ENCODE measurements at regions not wholly inside any gene's neighbourhood (a gene's known extent, or its start where the extent isn't known, plus 50 kb on each side); places are given as distances from the start of the nearest gene placed in this dataset.
"Not testable (repeated sequence)": the region's sequence is repeated elsewhere in the genome, so short reads cannot be mapped to it uniquely, and the experiment has no call there.

- H3K4me1 ChIP-seq (replicated peaks in 1 of 2) = no peaks in the 10 kb centered on the region
- intact Hi-C loops (cut with DNase I) = no loop called here
- H3K27ac ChIP-seq = no peak overlapping the region
- no peaks in the 10 kb centered on the region for H3K36me3 ChIP-seq (replicated peaks in 1 of 2)
- DNase-seq = no peak
- WGBS, 4 donors = 91 to 94% (median 92%) methylated on average over 2 of the region's 2 CpGs
- no peak overlapping the region for H3K4me3 ChIP-seq
- no peaks in the 10 kb centered on the region for H3K27me3 ChIP-seq
- TF ChIP-seq CTCF (IDR thresholded peaks at IDR 0.05) (no peak), POLR2A (IDR thresholded peaks at IDR 0.05) (no peak)
- no peaks in the 10 kb centered on the region for H3K9me3 ChIP-seq (replicated peaks in 1 of 3)
Measured at GRCh38 chr7:91717681-91718470, 162.6 kb downstream of the MTERF1 start.

GRCh38 chr7:91719008-91719407 is 161.5 kb downstream of the MTERF1 start:
- TF ChIP-seq CTCF (IDR thresholded peaks at IDR 0.05) (no peak), POLR2A (IDR thresholded peaks at IDR 0.05) (no peak)
- no peak for DNase-seq
- Histone ChIP-seq H3K27ac (no peak overlapping the region), H3K9me3 (replicated peaks in 1 of 3) (no peaks in the 10 kb centered on the region), H3K27me3 (no peaks in the 10 kb centered on the region), H3K4me1 (replicated peaks in 1 of 2) (no peaks in the 10 kb centered on the region), H3K36me3 (replicated peaks in 1 of 2) (no peaks in the 10 kb centered on the region), H3K4me3 (no peak overlapping the region)
- intact Hi-C loops (cut with DNase I) = no loop called here
- 85 to 92% (median 89%) methylated on average over 1 of the region's 1 CpG for WGBS, 4 donors

- no peaks in the 10 kb centered on the region for H3K27me3 ChIP-seq
- H3K27ac ChIP-seq = no peak overlapping the region
- no peak for TF ChIP-seq POLR2A (IDR thresholded peaks at IDR 0.05)
- TF ChIP-seq CTCF (IDR thresholded peaks at IDR 0.05) = no peak
- no peak for DNase-seq
- H3K4me3 ChIP-seq = no peak overlapping the region
- no peaks in the 10 kb centered on the region for H3K9me3 ChIP-seq (replicated peaks in 1 of 3)
- intact Hi-C loops (cut with DNase I) = no loop called here
- H3K4me1 ChIP-seq (replicated peaks in 1 of 2) = no peaks in the 10 kb centered on the region
- H3K36me3 ChIP-seq (replicated peaks in 1 of 2) = no peaks in the 10 kb centered on the region
- 85 to 100% (median 97%) methylated on average over 2 to 3 of the region's 3 CpGs for WGBS, 4 donors
Measured at GRCh38 chr7:91720260-91720937, 160.1 kb downstream of the MTERF1 start.

- Histone ChIP-seq H3K36me3 (replicated peaks in 1 of 2) (no peaks in the 10 kb centered on the region), H3K4me3 (no peak overlapping the region), H3K27ac (no peak overlapping the region), H3K27me3 (no peaks in the 10 kb centered on the region), H3K9me3 (replicated peaks in 1 of 3) (no peaks in the 10 kb centered on the region), H3K4me1 (replicated peaks in 1 of 2) (no peaks in the 10 kb centered on the region)
- DNase-seq = no peak
- intact Hi-C loops (cut with DNase I) = no loop called here
- TF ChIP-seq POLR2A (IDR thresholded peaks at IDR 0.05) = no peak
- no peak for TF ChIP-seq CTCF (IDR thresholded peaks at IDR 0.05)
Measured at GRCh38 chr7:91722831-91723230, 157.7 kb downstream of the MTERF1 start.

GRCh38 chr7:91729046-91729445 is 151.5 kb downstream of the MTERF1 start:
- H3K4me1 ChIP-seq (replicated peaks in 1 of 2); DNase-seq; H3K27me3 ChIP-seq; H3K4me3 ChIP-seq; intact Hi-C loops (cut with DNase I); H3K36me3 ChIP-seq (replicated peaks in 1 of 2); H3K9me3 ChIP-seq (replicated peaks in 1 of 3); H3K27ac ChIP-seq: not testable (repeated sequence)
- 89 to 95% (median 94%) methylated on average over 2 of the region's 2 CpGs for WGBS, 4 donors

Measured in adrenal gland (tissue), 9 donors.